Left lung (tissue), 4 donors: ENCODE measurements at regions not wholly inside any gene's neighbourhood (a gene's known extent, or its start where the extent isn't known, plus 50 kb on each side); places are given as distances from the start of the nearest gene placed in this dataset.

Experiments used
- ATAC-seq: fragments of 200-7000 bp; cut with Tn5 transposase; one replicate; pipeline ENCODE4 v1.9.1; 2020; ENCODE audit warnings: moderate library complexity
- DNase-seq, 4 donors: peaks; one replicate each; pipeline ENCODE4 v3.0.0-alpha.2; 2013 to 2020
- H3K27ac ChIP-seq, 2 donors: fragments of 200-600 bp; sonication (generic) in 1 of 2; one replicate each; pipeline versions ENCODE4 v1.5.0 to v1.8.0; 2020 to 2021
- H3K27me3 ChIP-seq, 2 donors: fragments of 200-600 bp; sonication (generic) in 1 of 2; one replicate each; pipeline versions ENCODE4 v1.5.0 to v1.8.0; 2020 to 2021
- H3K36me3 ChIP-seq, 2 donors: fragments of 200-600 bp; sonication (generic) in 1 of 2; one replicate each; pipeline versions ENCODE4 v1.5.0 to v1.8.0; 2020 to 2021
- H3K4me1 ChIP-seq, 2 donors: fragments of 200-600 bp; one replicate each; pipeline ENCODE4 v1.8.0; 2021
- H3K4me3 ChIP-seq, 2 donors: fragments of 200-600 bp; sonication (generic) in 1 of 2; one replicate each; pipeline versions ENCODE4 v1.5.0 to v1.8.0; 2020 to 2021; ENCODE audit warnings: mild to moderate bottlenecking in 1 of 2
- H3K9me3 ChIP-seq, 2 donors: fragments of 200-600 bp; sonication (generic) in 1 of 2; one replicate each; pipeline versions ENCODE4 v1.5.0 to v1.8.0; 2020 to 2021
- CTCF ChIP-seq, 2 donors: fragments of 200-600 bp; sonication (generic) in 1 of 2; IDR thresholded peaks; one replicate each; pipeline versions ENCODE4 v1.5.0 to v1.8.0; 2021; ENCODE audit warnings: antibody characterized with exemption in 2 of 2
- intact Hi-C, 2 donors: fragments of 100-400 bp; cut with DNase I; formaldehyde crosslinking; loops; one replicate each; pipeline versions ENCODE4 v1.11.2 to v1.14.2; 2022
- donor health status: DM: no; HTN: yes; CAD: no.
- donor health status: DM: no; HTN: no; CAD: no.

GRCh38 chr2:122486705-122487415 is 731.4 kb downstream of the TSN start:
- ATAC-seq (no peak), DNase-seq (no peak)
- Histone ChIP-seq H3K4me3 (no peak overlapping the region), H3K4me1 (no peaks in the 10 kb centered on the region), H3K27ac (no peak overlapping the region), H3K27me3 (no peaks in the 10 kb centered on the region), H3K9me3 (no peaks in the 10 kb centered on the region), H3K36me3 (no peaks in the 10 kb centered on the region)
- intact Hi-C loops = no loop called here
- no peak for TF ChIP-seq CTCF (IDR thresholded peaks at IDR 0.05)

- DNase-seq (no peak), ATAC-seq (no peak)
- Histone ChIP-seq H3K36me3 (no peaks in the 10 kb centered on the region), H3K4me1 (no peaks in the 10 kb centered on the region), H3K4me3 (no peak overlapping the region), H3K27me3 (no peaks in the 10 kb centered on the region), H3K9me3 (no peaks in the 10 kb centered on the region), H3K27ac (no peak overlapping the region)
- intact Hi-C loops = no loop called here
- no peak for TF ChIP-seq CTCF (IDR thresholded peaks at IDR 0.05)
Measured at GRCh38 chr2:122491011-122491410, 735.6 kb downstream of the TSN start.

DNA sequence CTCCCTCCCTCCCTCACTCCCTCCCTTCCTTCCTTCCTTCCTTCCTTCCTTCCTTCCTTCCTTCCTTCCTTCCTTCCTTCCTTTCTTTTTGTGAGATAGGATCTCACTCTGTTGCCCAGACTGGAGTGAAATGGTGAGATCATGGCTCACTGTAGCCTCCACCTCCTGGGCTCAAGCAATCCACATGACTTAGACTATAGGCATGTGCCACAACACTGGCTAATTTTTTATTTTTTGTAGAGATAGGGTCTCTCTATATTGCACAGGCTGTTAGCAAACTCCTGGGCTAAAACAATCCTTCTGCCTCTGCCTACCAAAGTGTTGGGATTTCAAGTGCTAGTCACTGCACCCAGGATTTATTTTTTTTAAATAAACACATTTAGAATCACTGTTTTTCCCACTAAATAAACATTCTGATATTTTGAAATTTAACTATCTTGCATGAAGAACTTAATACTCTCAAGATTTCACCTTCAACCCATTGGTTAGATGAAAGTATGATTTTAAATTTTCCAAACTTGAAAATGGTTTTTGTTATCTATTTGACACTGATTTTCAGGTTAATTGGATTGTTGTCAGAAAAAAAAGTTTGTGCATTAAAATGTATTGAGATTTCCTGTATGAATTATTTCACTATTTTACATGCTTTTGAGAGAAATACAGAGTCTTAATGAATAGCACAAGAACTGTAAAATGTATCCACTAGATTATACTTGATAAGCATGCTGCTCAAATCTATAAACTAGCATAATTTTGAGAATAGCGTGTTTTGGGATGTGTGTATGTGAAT is 745.1 kb downstream of the TSN start:
- TF ChIP-seq CTCF (IDR thresholded peaks at IDR 0.05) = no peak
- no peak overlapping the region for H3K4me3 ChIP-seq
- no peak overlapping the region for H3K27ac ChIP-seq
- peaks cover 0 to 6% of the 10 kb centered on the region in 2 donors for H3K9me3 ChIP-seq
- intact Hi-C loops = no loop called here
- DNase-seq = no peak
- H3K4me1 ChIP-seq = no peaks in the 10 kb centered on the region
- no peaks in the 10 kb centered on the region for H3K27me3 ChIP-seq
- no peak for ATAC-seq
- H3K36me3 ChIP-seq = no peaks in the 10 kb centered on the region

GRCh38 chr2:122506620-122507019 is 751.2 kb downstream of the TSN start:
- Histone ChIP-seq H3K4me1 (no peaks in the 10 kb centered on the region), H3K27ac (no peak overlapping the region), H3K36me3 (no peaks in the 10 kb centered on the region), H3K9me3 (no peaks in the 10 kb centered on the region), H3K4me3 (no peak overlapping the region), H3K27me3 (no peaks in the 10 kb centered on the region)
- no peak for DNase-seq
- intact Hi-C loops = no loop called here
- TF ChIP-seq CTCF (IDR thresholded peaks at IDR 0.05) = no peak
- no peak for ATAC-seq

- Histone ChIP-seq H3K4me1 (no peaks in the 10 kb centered on the region), H3K36me3 (no peaks in the 10 kb centered on the region), H3K27me3 (no peaks in the 10 kb centered on the region), H3K27ac (no peak overlapping the region), H3K9me3 (no peaks in the 10 kb centered on the region), H3K4me3 (no peak overlapping the region)
- DNase-seq (no peak), ATAC-seq (no peak)
- intact Hi-C loops = no loop called here
- no peak for TF ChIP-seq CTCF (IDR thresholded peaks at IDR 0.05)
Measured at GRCh38 chr2:122507261-122507660, 751.8 kb downstream of the TSN start.
